ENCODE measurements at regions not wholly inside any gene's neighbourhood (a gene's known extent, or its start where the extent isn't known, plus 50 kb on each side); places are given as distances from the start of the nearest gene placed in this dataset.

DNA sequence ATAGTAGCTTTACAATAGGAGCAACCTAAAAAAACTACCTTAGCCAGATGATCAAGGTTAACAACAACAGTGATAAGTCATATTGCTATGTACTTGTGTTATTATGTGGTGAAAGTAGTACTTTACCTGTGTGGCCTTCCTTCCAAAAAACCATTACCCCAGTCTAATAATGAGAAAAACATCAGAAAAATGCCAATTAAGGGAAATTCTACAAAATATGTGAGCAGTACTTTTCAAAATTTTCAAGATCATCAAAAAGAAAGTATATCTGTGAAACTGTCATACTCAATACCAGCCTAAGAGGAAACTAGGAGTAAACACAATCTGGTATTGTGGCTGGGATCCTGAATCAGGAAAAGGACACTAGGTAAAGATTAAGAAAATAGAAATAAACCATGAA is 165.3 kb upstream of the PKP2 start:
- TF ChIP-seq CTCF (conservative IDR thresholded peaks at IDR 0.05; ENCODE audit: low read depth, low read length) (no peak), EZH2 (IDR thresholded peaks at IDR 0.05; ENCODE audit: borderline replicate concordance, low read depth, low read length, poor library complexity, severe bottlenecking) (no peak)

Data from A673 (cell line).